H1 (cell line): ENCODE measurements at regions not wholly inside any gene's neighbourhood (a gene's known extent, or its start where the extent isn't known, plus 50 kb on each side); places are given as distances from the start of the nearest gene placed in this dataset.

Experiments
- CTCF ChIA-PET: fragments of 300-600 bp; sonication (Branson Sonifier 250); formaldehyde crosslinking; loops from one replicate; lab custom pipeline; 2021; ENCODE audit not compliant: partially characterized antibody; lab: Charles Lee
- POLR2A ChIA-PET: fragments of 300-600 bp; sonication (Branson Sonifier 250); formaldehyde crosslinking; loops from one replicate; lab custom pipeline; 2021; ENCODE audit warnings: inconsistent platforms; ENCODE audit not compliant: partially characterized antibody; lab: Charles Lee
- DNase-seq, 2 experiments: peaks; one replicate each; pipeline versions ENCODE4 v3.0.0 to v3.0.0-alpha.2; 2010 to 2022; ENCODE audit warnings: low spot score in 2 of 2, low read depth in 1 of 2, mixed read lengths in 1 of 2
- FAIRE-seq: peaks from 2 replicates; lab custom pipeline; 2011; peaks lifted over from hg19 to GRCh38; lab: Jason Lieb, UNC
- H2AFZ ChIP-seq: 2 replicates; pipeline ENCODE4 v1.8.1; 2012; ENCODE audit warnings: low read length, inconsistent platforms
- H2AK5ac ChIP-seq: 2 replicates; pipeline ENCODE4 v1.6.1; 2013; ENCODE audit warnings: low read depth, low read length
- H2BK120ac ChIP-seq: replicated peaks from 2 replicates; pipeline ENCODE3; 2013; ENCODE audit warnings: low read depth, low read length, inconsistent platforms
- H2BK12ac ChIP-seq: 2 replicates; pipeline ENCODE4 v1.6.1; 2013; ENCODE audit warnings: low read depth, low read length
- H2BK15ac ChIP-seq: 2 replicates; pipeline ENCODE4 v1.6.1; 2013; ENCODE audit warnings: low read length
- H2BK20ac ChIP-seq: 2 replicates; pipeline ENCODE4 v1.6.1; 2013; ENCODE audit warnings: low read length
- H2BK5ac ChIP-seq: 2 replicates; pipeline ENCODE4 v1.6.1; 2013; ENCODE audit warnings: low read depth, low read length
- H3K14ac ChIP-seq: 2 replicates; pipeline ENCODE4 v1.6.1; 2013; ENCODE audit warnings: inconsistent platforms; ENCODE audit not compliant: insufficient read length
- H3K18ac ChIP-seq: 2 replicates; pipeline ENCODE4 v1.6.1; 2013; ENCODE audit warnings: low read length; ENCODE audit errors: extremely low read depth
- H3K23ac ChIP-seq: 2 replicates; pipeline ENCODE4 v1.6.1; 2013; ENCODE audit warnings: inconsistent platforms; ENCODE audit not compliant: insufficient read length
- H3K23me2 ChIP-seq: 2 replicates; pipeline ENCODE4 v1.6.1; 2013; ENCODE audit warnings: low read depth, low read length
- H3K27ac ChIP-seq: 2 replicates; pipeline ENCODE4 v1.6.1; 2011; ENCODE audit warnings: low read depth, low read length, inconsistent platforms
- H3K27me3 ChIP-seq, 4 experiments: replicated peaks in 1 of 4; 1 replicate in 1 of 4; 2 replicates in 3 of 4; pipeline versions ENCODE4 v1.6.1 to v1.8.1; 2011 to 2013; ENCODE audit warnings: low read length in 3 of 4, mild to moderate bottlenecking in 3 of 4, inconsistent platforms in 2 of 4, mixed read lengths in 2 of 4, moderate library complexity in 1 of 4; ENCODE audit not compliant: control insufficient read depth in 3 of 4, insufficient read depth in 3 of 4; ENCODE audit errors: extremely low read depth in 1 of 4
- H3K36me3 ChIP-seq, 4 experiments: 2 replicates each; pipeline versions ENCODE4 v1.6.1 to v1.8.1; 2011 to 2013; ENCODE audit warnings: mild to moderate bottlenecking in 4 of 4, low read length in 3 of 4, moderate library complexity in 2 of 4, control low read depth in 1 of 4, inconsistent platforms in 1 of 4; ENCODE audit not compliant: insufficient read depth in 4 of 4, control insufficient read depth in 2 of 4
- H3K4ac ChIP-seq: replicated peaks from 2 replicates; pipeline ENCODE3; 2013; ENCODE audit warnings: low read length, low read depth, mixed read lengths, inconsistent platforms; ENCODE audit not compliant: insufficient read length
- H3K4me1 ChIP-seq, 4 experiments: replicated peaks in 1 of 4; 1 replicate in 1 of 4; 2 replicates in 3 of 4; pipeline versions ENCODE4 v1.6.1 to v1.8.1; 2011 to 2013; ENCODE audit warnings: low read length in 3 of 4, inconsistent platforms in 2 of 4, mixed read lengths in 1 of 4; ENCODE audit not compliant: insufficient read depth in 4 of 4, control insufficient read depth in 3 of 4
- H3K4me2 ChIP-seq, 2 experiments: 2 replicates each; pipeline versions ENCODE4 v1.6.1 to v1.8.1; 2011 to 2013; ENCODE audit warnings: low read depth in 2 of 2, low read length in 2 of 2, control low read depth in 1 of 2, inconsistent platforms in 1 of 2, mild to moderate bottlenecking in 1 of 2; ENCODE audit not compliant: insufficient read depth in 1 of 2
- H3K4me3 ChIP-seq, 4 experiments: fragments of 200-600, 300-600 bp in 1 of 4; sonication (generic), shearing (Covaris generic), sonication (Bioruptor Twin) in 1 of 4; 2 replicates each; pipeline versions ENCODE4 v1.5.1 to v1.8.1; 2011 to 2016; ENCODE audit warnings: low read length in 4 of 4, low read depth in 3 of 4, control low read depth in 2 of 4, inconsistent platforms in 2 of 4, mild to moderate bottlenecking in 2 of 4, mixed read lengths in 1 of 4, moderate library complexity in 1 of 4; ENCODE audit not compliant: insufficient read depth in 2 of 4; ENCODE audit errors: extremely low read depth in 1 of 4
- H3K56ac ChIP-seq: replicated peaks from 2 replicates; pipeline ENCODE3; 2013; ENCODE audit warnings: low read depth, mild to moderate bottlenecking, mixed read lengths, low read length, inconsistent platforms; ENCODE audit not compliant: insufficient read length
- H3K79me1 ChIP-seq: 2 replicates; pipeline ENCODE4 v1.6.1; 2013; ENCODE audit warnings: low read depth, low read length, control low read depth
- H3K79me2 ChIP-seq, 2 experiments: 2 replicates each; pipeline versions ENCODE4 v1.6.1 to v1.8.1; 2012 to 2013; ENCODE audit warnings: low read length in 2 of 2, mild to moderate bottlenecking in 2 of 2, inconsistent platforms in 1 of 2; ENCODE audit not compliant: insufficient read depth in 2 of 2, control insufficient read depth in 1 of 2
- H3K9ac ChIP-seq, 4 experiments: replicated peaks in 1 of 4; 1 replicate in 1 of 4; 2 replicates in 3 of 4; pipeline versions ENCODE4 v1.6.1 to v1.8.1; 2011 to 2013; ENCODE audit warnings: low read depth in 3 of 4, low read length in 3 of 4, control low read depth in 2 of 4, mild to moderate bottlenecking in 2 of 4, moderate library complexity in 2 of 4, inconsistent platforms in 1 of 4; ENCODE audit errors: extremely low read depth in 1 of 4
- H3K9me3 ChIP-seq, 2 experiments: 2 replicates each; pipeline versions ENCODE4 v1.6.1 to v1.8.1; 2012 to 2013; ENCODE audit warnings: mild to moderate bottlenecking in 2 of 2, moderate library complexity in 2 of 2, control low read depth in 1 of 2, inconsistent platforms in 1 of 2, low read depth in 1 of 2, low read length in 1 of 2, mixed read lengths in 1 of 2; ENCODE audit not compliant: insufficient read depth in 2 of 2
- H4K20me1 ChIP-seq, 2 experiments: replicated peaks in 1 of 2; 2 replicates each; pipeline versions ENCODE3 to v1.8.1; 2011 to 2013; ENCODE audit warnings: inconsistent platforms in 2 of 2, low read length in 2 of 2, mild to moderate bottlenecking in 1 of 2; ENCODE audit not compliant: insufficient read depth in 2 of 2, control insufficient read depth in 1 of 2
- H4K5ac ChIP-seq: 2 replicates; pipeline ENCODE4 v1.6.1; 2013; ENCODE audit warnings: low read length, low read depth, mixed read lengths, inconsistent platforms; ENCODE audit not compliant: insufficient read length
- H4K8ac ChIP-seq: 2 replicates; pipeline ENCODE4 v1.8.0; 2013; ENCODE audit warnings: mild to moderate bottlenecking, moderate library complexity, low read length, inconsistent platforms; ENCODE audit not compliant: insufficient read depth; ENCODE audit errors: extremely low read depth
- H4K91ac ChIP-seq: replicated peaks from 2 replicates; pipeline ENCODE3; 2013; ENCODE audit warnings: low read length, mixed read lengths, inconsistent platforms; ENCODE audit not compliant: insufficient read length
- ASH2L ChIP-seq: fragments of 200-600, 300-600 bp; sonication (generic); IDR thresholded peaks from one replicate; pipeline ENCODE4 v1.7.1; 2017; ENCODE audit warnings: low read length
- ATF2 ChIP-seq: IDR thresholded peaks from 2 replicates; pipeline ENCODE4 v1.6.1; 2012; ENCODE audit warnings: low read length, inconsistent platforms
- ATF3 ChIP-seq: IDR thresholded peaks from 2 replicates; pipeline ENCODE4 v1.6.1; 2011; ENCODE audit warnings: low read depth, mild to moderate bottlenecking, low read length; ENCODE audit not compliant: insufficient read depth
- CTBP2 ChIP-seq: IDR thresholded peaks from 2 replicates; pipeline ENCODE4 v1.7.0; 2011; ENCODE audit warnings: borderline replicate concordance, mild to moderate bottlenecking, moderate library complexity, mixed read lengths, low read length; ENCODE audit not compliant: insufficient read depth, insufficient read length
- EZH2 ChIP-seq: fragments of 200-600 bp; sonication (generic); IDR thresholded peaks from 2 replicates; pipeline ENCODE4 v1.7.1; 2012; ENCODE audit warnings: low read depth, mild to moderate bottlenecking, moderate library complexity, low read length, inconsistent platforms; ENCODE audit not compliant: severe bottlenecking
- KDM1A ChIP-seq: fragments of 200-600, 300-600 bp; sonication (generic); IDR thresholded peaks from 2 replicates; pipeline ENCODE4 v1.7.1; 2016; ENCODE audit warnings: mild to moderate bottlenecking, low read length, borderline replicate concordance
- NANOG ChIP-seq: IDR thresholded peaks from 2 replicates; pipeline ENCODE4 v1.6.1; 2011; ENCODE audit warnings: low read length, low read depth, mild to moderate bottlenecking, inconsistent platforms; ENCODE audit not compliant: insufficient read depth, poor library complexity, severe bottlenecking
- SP1 ChIP-seq: IDR thresholded peaks from 2 replicates; pipeline ENCODE4 v1.6.1; 2011; ENCODE audit warnings: low read depth, low read length
- SP4 ChIP-seq: IDR thresholded peaks from 2 replicates; pipeline ENCODE4 v1.6.1; 2012; ENCODE audit warnings: low read length, inconsistent platforms
- TBP ChIP-seq: IDR thresholded peaks from 2 replicates; pipeline ENCODE4 v1.6.1; 2011; ENCODE audit warnings: low read depth, low read length, improper control_type of control experiment
- WGBS, 2 experiments: shearing (Covaris generic) in 1 of 2; methylation state at CpG; one replicate each; pipeline versions ENCODE4 v1.1.6 to v1.1.7; 2013 to 2015; ENCODE audit warnings: low lambda C conversion rate in 2 of 2, mixed read lengths in 2 of 2, inconsistent platforms in 1 of 2, low coverage in 1 of 2, missing lambda C conversion rate in 1 of 2; ENCODE audit not compliant: insufficient replicate concordance in 2 of 2, insufficient coverage in 1 of 2, insufficient read length in 1 of 2; ENCODE audit errors: extremely low coverage in 1 of 2, missing lambda C conversion rate in 1 of 2; 5-methylcytosine and 5-hydroxymethylcytosine counted together

GRCh38 chr18:2087877-2088673 is 483.2 kb downstream of the METTL4 start:
- no peaks in the 10 kb centered on the region for H3K36me3 ChIP-seq
- H4K8ac ChIP-seq: no peak overlapping the region
- H3K14ac ChIP-seq: no peak overlapping the region
- no peak overlapping the region for H3K56ac ChIP-seq
- H2BK15ac ChIP-seq: no peak overlapping the region
- no peak overlapping the region for H2BK12ac ChIP-seq
- H3K9ac ChIP-seq: no peak overlapping the region
- no peak overlapping the region for H3K23ac ChIP-seq
- 72% methylated on average over 5 of the region's 5 CpGs; no CpG with 5 or more reads in 1 of the 2 experiments for WGBS, 2 experiments
- DNase-seq: no peak
- H3K79me1 ChIP-seq: no peaks in the 10 kb centered on the region
- H3K79me2 ChIP-seq: no peaks in the 10 kb centered on the region
- H2AK5ac ChIP-seq: no peak overlapping the region
- no peaks in the 10 kb centered on the region for H3K27me3 ChIP-seq
- no peak overlapping the region for H4K91ac ChIP-seq
- H3K18ac ChIP-seq: no peak overlapping the region
- H3K4ac ChIP-seq: no peak overlapping the region
- no peak for FAIRE-seq
- peaks cover 0 to 4% (median 2%) of the 10 kb centered on the region in 4 experiments; a peak in 3 of 7 replicates for H3K4me1 ChIP-seq
- H3K27ac ChIP-seq: no peak overlapping the region
- no peak overlapping the region for H2BK5ac ChIP-seq
- no peak overlapping the region for H2AFZ ChIP-seq
- no peak overlapping the region for H2BK20ac ChIP-seq
- H3K4me2 ChIP-seq: no peak overlapping the region
- no peaks in the 10 kb centered on the region; the same call in 1 of the 2 replicates for H3K23me2 ChIP-seq
- POLR2A ChIA-PET: no interaction called here
- no peak overlapping the region for H2BK120ac ChIP-seq
- CTCF ChIA-PET: no interaction called here
- H3K4me3 ChIP-seq: no peak overlapping the region
- TF ChIP-seq TBP: no peak
- no peak for TF ChIP-seq KDM1A
- TF ChIP-seq NANOG: no peak
- no peak for TF ChIP-seq SP4
- no peak for TF ChIP-seq ATF2
- no peak for TF ChIP-seq ASH2L
- no peak for TF ChIP-seq EZH2
- no peak for TF ChIP-seq CTBP2
- TF ChIP-seq SP1: no peak
- TF ChIP-seq ATF3: no peak
- no peaks in the 10 kb centered on the region for H3K9me3 ChIP-seq
- no peaks in the 10 kb centered on the region for H4K20me1 ChIP-seq
- H4K5ac ChIP-seq: no peak overlapping the region
